ENCODE measurements at regions not wholly inside any gene's neighbourhood (a gene's known extent, or its start where the extent isn't known, plus 50 kb on each side); places are given as distances from the start of the nearest gene placed in this dataset.
"Not testable (repeated sequence)": the region's sequence is repeated elsewhere in the genome, so short reads cannot be mapped to it uniquely, and the experiment has no call there.

DNA sequence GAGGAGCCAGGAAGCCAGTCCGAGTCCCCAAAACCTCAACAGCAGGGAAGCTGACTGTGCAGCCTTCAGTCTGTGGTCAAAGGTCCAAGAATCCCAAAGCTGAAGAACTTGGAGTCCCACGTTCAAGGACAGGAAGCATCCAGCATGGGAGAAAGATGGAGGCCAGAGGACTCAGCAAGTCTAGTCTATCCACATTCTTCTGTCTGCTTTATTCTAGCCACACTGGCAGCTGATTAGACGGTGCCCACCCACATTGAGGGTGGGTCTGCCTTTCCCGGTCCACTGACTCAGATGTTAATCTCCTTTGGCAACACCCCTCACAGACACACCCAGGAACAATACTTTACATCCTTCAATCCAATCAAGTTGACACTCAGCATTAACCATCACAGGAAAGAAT is 456.5 kb upstream of the TMEM132C start:
- in situ Hi-C loops (cut with MboI; ENCODE audit: low sequenced_read_pairs); DNase-seq (ENCODE audit: low spot score in 2 of 2); H3K4me1 ChIP-seq; H3K36me3 ChIP-seq (replicated peaks); H3K9me3 ChIP-seq; H3K27me3 ChIP-seq (ENCODE audit: low read depth); H3K4me3 ChIP-seq: not testable (repeated sequence)

DNA sequence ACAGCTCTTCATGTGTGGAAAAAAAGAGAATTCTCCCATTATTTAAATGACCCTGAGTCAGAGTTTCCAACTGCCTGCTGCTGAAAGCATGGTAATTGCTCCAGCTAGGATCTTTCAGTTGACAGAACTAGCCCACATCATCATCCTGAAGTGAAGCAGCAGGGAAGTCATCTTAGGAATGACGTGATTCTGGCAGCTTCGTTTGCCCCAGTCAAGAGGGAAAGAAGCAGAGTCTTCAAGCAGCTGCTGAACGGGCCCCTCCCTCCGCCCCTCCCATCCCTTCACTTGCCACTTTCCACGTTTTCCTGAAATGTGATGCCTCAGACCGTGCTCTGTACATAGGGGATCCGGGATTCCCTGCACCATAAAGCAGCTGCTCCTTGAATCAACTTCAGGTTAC is 455.0 kb upstream of the TMEM132C start:
- Histone ChIP-seq H3K9me3 (no peaks in the 10 kb centered on the region), H3K4me1 (no peaks in the 10 kb centered on the region), H3K36me3 (replicated peaks) (no peaks in the 10 kb centered on the region), H3K4me3 (no peak overlapping the region), H3K27me3 (ENCODE audit: low read depth) (no peaks in the 10 kb centered on the region)
- DNase-seq (ENCODE audit: low spot score in 2 of 2): no peak
- in situ Hi-C loops (cut with MboI; ENCODE audit: low sequenced_read_pairs): no loop called here

DNA sequence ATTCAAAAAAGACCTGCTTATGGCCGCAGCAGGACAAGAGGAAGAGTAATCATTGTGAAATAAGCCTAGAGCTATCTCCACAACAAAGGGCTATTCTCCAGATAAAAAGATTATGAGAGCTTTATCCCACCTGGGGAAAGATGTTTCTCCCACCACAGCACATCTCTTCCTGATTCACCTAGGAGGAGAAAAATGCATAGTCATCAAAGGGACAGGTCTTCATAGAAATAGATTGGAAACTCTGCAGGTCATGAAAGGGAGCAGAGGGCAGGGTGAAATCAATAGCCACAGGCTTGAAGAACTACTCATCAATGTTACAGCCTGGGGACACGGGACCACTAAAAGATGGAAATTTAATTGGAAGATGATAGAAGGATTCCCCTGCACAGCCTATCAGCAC is 453.8 kb upstream of the TMEM132C start:
- no peak for DNase-seq (ENCODE audit: low spot score in 2 of 2)
- in situ Hi-C loops (cut with MboI; ENCODE audit: low sequenced_read_pairs): no loop called here

DNA sequence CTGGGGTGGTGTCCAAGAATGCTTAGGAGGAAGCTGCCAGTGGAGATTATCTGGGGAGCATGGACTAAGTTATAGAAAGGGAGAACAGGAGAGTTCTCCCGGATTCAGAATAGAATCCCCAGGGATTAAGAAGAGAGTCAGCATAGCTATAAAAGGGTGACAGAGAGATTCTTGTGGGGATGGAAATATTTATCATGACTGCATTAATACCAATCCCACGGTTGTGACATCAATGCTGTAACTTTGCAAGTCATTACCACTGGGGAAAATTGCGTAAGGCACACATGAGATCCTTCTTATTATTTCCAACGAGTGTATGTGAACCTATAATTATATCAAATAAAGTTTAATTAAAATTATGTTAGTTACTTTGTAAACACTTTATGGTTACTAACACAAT is 447.9 kb upstream of the TMEM132C start:
- Histone ChIP-seq H3K36me3 (replicated peaks) (no peaks in the 10 kb centered on the region), H3K4me1 (no peaks in the 10 kb centered on the region)

More for the DNA sequence above, 453.8 kb upstream of the TMEM132C start:
- Histone ChIP-seq H3K4me3 (no peak overlapping the region), H3K27me3 (ENCODE audit: low read depth) (no peaks in the 10 kb centered on the region), H3K36me3 (replicated peaks) (no peaks in the 10 kb centered on the region), H3K4me1 (no peaks in the 10 kb centered on the region), H3K9me3 (no peaks in the 10 kb centered on the region)

DNA sequence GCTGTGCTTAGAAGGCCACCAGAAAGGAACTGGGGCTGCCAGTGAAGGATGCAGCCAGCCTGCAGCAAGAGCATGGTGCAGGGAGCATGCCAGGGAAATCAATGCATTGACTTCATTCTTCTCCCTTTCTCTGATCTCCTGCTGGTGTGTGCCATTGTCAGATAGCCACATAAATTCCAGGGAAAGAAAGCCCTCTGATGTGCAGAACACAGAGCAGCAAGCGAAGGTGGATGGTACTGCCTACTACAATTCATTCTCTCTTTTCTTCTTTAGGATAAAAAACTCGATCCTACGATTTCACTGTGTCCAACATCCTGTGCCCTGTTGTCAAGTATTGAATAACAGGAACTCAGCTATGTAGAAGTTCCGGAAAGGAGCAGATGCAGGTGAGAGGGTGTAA is 446.7 kb upstream of the TMEM132C start:
- Histone ChIP-seq H3K4me1 (no peaks in the 10 kb centered on the region), H3K9me3 (no peaks in the 10 kb centered on the region), H3K4me3 (no peak overlapping the region), H3K36me3 (replicated peaks) (no peaks in the 10 kb centered on the region), H3K27me3 (ENCODE audit: low read depth) (no peaks in the 10 kb centered on the region)
- in situ Hi-C loops (cut with MboI; ENCODE audit: low sequenced_read_pairs): no loop called here
- DNase-seq (ENCODE audit: low spot score in 2 of 2): no peak

More for the DNA sequence above, 447.9 kb upstream of the TMEM132C start:
- DNase-seq (ENCODE audit: low spot score in 2 of 2): no peak
- Histone ChIP-seq H3K9me3 (no peaks in the 10 kb centered on the region), H3K4me3 (no peak overlapping the region), H3K27me3 (ENCODE audit: low read depth) (no peaks in the 10 kb centered on the region)
- in situ Hi-C loops (cut with MboI; ENCODE audit: low sequenced_read_pairs): no loop called here

DNA sequence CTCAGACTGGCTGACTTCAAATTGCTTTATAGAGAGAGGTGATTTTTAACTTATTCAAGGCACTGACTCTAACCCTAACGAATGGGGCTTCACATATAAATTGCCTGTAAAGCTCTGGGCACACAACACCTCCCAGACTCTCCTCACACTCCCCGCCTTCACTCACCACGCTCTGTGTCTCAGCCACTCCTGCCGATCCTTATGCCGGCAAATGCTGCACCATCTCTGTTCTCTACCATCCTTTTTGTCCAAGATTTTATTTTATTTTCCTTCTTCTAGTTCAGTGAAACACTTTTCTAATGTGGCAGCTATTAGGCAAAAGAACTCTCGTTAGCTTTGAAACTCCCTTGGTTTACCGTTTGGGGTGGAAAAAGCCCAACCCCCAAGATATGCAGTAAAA is 446.1 kb upstream of the TMEM132C start:
- Histone ChIP-seq H3K4me3 (no peak overlapping the region), H3K9me3 (no peaks in the 10 kb centered on the region), H3K27me3 (ENCODE audit: low read depth) (no peaks in the 10 kb centered on the region), H3K4me1 (no peaks in the 10 kb centered on the region), H3K36me3 (replicated peaks) (no peaks in the 10 kb centered on the region)
- no peak for DNase-seq (ENCODE audit: low spot score in 2 of 2)
- in situ Hi-C loops (cut with MboI; ENCODE audit: low sequenced_read_pairs): no loop called here

DNA sequence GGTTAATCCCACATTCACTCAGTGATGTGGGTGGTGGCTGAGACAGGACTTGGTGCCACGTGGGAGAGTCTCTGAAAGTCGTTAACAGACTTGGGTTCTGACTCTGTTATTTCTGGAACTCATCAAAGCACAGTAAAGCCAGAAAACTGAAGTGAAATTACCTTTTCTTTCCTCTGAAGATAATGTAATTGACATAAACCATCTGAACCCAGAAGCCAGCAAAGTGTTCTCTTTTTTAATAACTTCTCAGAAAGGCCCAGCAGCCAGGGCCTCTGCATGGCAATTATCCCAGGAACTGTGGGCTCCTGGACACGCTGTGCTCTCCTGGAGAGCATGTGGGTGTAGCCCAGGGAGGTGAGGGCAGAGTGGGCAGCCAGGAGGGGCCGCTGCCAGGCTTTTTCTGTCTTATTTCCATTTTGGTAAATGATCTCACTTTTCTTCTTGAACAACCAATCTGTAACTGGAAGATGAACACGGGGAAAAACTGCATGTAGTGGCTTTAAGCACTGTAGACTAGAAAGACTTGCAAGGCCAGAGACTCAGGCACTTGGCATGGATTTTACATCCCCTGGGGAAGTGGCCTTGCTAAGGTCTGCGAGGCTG is 444.1 kb upstream of the TMEM132C start:
- Histone ChIP-seq H3K4me3 (no peak overlapping the region), H3K36me3 (replicated peaks) (no peaks in the 10 kb centered on the region), H3K27me3 (ENCODE audit: low read depth) (no peaks in the 10 kb centered on the region), H3K4me1 (no peaks in the 10 kb centered on the region), H3K9me3 (no peaks in the 10 kb centered on the region)
- in situ Hi-C loops (cut with MboI; ENCODE audit: low sequenced_read_pairs): no loop called here
- no peak for DNase-seq (ENCODE audit: low spot score in 2 of 2)

DNA sequence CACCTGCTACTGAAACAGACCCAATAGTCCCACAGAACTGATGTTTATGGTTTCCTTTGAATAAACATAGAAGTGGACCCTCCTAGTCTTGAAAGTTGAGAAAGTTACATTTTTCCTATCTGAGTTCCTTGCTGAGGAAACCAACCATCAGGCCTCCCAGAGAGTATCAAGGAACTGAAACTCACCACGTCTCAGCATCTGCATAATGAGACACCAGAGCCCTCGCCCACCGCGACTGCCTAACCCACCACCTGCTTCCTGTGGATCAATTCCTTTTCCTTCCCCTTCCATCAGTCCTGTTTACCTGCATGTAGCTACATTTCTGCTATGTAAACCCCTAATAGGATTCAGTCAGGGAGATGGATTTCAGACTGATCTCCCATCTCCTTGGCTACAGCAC is 443.2 kb upstream of the TMEM132C start:
- DNase-seq (ENCODE audit: low spot score in 2 of 2): no peak
- Histone ChIP-seq H3K36me3 (replicated peaks) (no peaks in the 10 kb centered on the region), H3K27me3 (ENCODE audit: low read depth) (no peaks in the 10 kb centered on the region), H3K4me1 (no peaks in the 10 kb centered on the region), H3K4me3 (no peak overlapping the region), H3K9me3 (no peaks in the 10 kb centered on the region)
- in situ Hi-C loops (cut with MboI; ENCODE audit: low sequenced_read_pairs): no loop called here

DNA sequence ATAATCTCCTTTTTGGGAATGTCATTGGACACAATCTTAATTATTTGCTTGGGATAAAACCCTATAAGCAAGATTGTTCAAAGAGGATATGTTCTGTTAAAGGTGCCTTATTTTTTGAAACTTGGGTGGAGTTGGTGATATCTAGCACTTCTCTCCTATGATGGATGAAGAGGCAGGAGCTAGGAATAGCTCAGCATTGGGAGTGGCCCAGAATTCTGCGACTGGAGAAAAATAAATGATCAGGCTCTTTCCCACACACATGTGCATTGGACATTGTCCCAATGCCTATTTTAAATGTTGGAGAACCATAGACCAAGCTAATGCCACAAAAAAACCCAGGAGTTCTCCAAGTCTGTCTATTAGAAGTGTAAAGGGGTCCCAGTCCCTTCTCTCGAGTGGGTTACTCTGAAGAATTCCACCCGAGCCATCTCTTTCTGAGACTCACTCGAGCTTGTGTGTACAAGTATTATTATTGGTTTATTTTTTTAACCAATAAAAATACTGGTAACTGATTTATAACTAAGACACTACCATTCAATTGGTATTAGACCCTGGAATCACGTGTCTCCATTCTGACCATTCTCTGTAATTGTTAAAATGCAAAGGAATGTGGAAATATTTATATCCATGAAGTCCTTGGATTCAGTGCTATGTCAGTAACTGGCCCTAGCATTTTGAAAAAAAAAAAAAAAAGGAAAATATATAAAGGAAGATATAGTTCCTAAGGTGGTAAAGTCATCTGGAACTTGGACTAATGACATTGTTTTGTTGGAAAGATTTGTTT is 437.5 kb upstream of the TMEM132C start:
- in situ Hi-C loops (cut with MboI; ENCODE audit: low sequenced_read_pairs): no loop called here
- no peak overlapping the region for H3K4me3 ChIP-seq
- no peak for DNase-seq (ENCODE audit: low spot score in 2 of 2)
- no peaks in the 10 kb centered on the region for H3K9me3 ChIP-seq
- no peaks in the 10 kb centered on the region for H3K36me3 ChIP-seq (replicated peaks)
- no peaks in the 10 kb centered on the region for H3K27me3 ChIP-seq (ENCODE audit: low read depth)
- H3K4me1 ChIP-seq: no peaks in the 10 kb centered on the region

DNA sequence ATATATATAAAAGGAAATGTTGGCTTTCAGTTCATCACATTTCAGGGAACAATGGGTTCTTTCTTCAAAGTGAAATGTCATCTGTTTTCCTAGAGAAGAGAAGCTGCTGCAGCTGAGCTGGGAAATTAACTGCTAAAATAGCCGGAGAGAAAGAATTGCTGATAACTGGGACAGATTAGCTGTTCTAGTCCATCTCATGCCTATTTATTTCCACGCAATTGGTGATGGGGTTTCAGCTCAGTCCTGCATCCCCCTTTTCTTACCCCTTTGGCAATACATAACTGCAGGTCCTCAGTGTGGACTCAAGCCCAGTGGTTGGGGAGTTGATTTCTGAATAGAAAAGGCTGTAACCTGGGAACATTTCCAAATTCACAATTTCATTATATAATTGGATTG is 436.9 kb upstream of the TMEM132C start:
- Histone ChIP-seq H3K9me3 (no peaks in the 10 kb centered on the region), H3K4me3 (no peak overlapping the region), H3K4me1 (no peaks in the 10 kb centered on the region), H3K36me3 (replicated peaks) (no peaks in the 10 kb centered on the region), H3K27me3 (ENCODE audit: low read depth) (no peaks in the 10 kb centered on the region)
- DNase-seq (ENCODE audit: low spot score in 2 of 2): no peak
- in situ Hi-C loops (cut with MboI; ENCODE audit: low sequenced_read_pairs): no loop called here

DNA sequence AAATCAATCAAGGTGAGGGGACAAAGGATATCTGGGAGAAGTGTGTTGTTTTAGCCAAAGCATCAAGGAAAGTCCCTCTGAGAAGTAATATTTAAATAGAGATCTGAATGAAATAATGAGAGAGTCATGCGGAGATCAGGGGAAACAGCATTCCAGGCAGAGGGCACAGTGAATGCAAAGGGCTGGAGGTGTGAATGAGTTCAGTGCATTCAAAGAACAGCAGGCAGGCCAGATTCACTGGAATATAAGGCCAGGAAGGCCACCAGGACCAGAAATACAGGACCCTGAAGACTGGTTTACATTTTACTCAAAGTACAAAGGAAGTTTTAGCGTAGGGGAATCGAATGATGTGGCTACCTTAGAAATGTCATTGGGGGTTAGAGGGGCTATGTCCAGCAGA is 436.2 kb upstream of the TMEM132C start:
- Histone ChIP-seq H3K27me3 (ENCODE audit: low read depth) (no peaks in the 10 kb centered on the region), H3K36me3 (replicated peaks) (no peaks in the 10 kb centered on the region), H3K4me3 (no peak overlapping the region), H3K4me1 (no peaks in the 10 kb centered on the region), H3K9me3 (no peaks in the 10 kb centered on the region)
- in situ Hi-C loops (cut with MboI; ENCODE audit: low sequenced_read_pairs): no loop called here
- DNase-seq (ENCODE audit: low spot score in 2 of 2): no peak

DNA sequence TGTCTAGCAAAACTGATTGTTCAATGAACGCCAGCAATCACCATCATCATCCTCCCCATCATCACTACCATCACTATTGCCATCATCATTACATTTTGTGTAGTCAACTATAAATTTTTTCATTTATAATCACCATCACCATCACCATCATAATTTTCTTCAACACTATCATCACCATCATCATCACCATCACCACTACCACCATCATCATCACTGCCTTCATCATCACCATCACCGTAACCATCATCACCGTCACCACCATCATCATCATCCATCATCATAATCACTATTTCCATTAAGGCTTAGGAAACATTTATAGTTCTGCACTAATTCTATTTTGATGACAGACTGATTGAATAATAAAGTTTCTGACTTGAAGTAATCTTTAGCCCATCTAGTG is 434.8 kb upstream of the TMEM132C start:
- H3K9me3 ChIP-seq: no peaks in the 10 kb centered on the region; the same call in 1 of the 2 replicates

DNA sequence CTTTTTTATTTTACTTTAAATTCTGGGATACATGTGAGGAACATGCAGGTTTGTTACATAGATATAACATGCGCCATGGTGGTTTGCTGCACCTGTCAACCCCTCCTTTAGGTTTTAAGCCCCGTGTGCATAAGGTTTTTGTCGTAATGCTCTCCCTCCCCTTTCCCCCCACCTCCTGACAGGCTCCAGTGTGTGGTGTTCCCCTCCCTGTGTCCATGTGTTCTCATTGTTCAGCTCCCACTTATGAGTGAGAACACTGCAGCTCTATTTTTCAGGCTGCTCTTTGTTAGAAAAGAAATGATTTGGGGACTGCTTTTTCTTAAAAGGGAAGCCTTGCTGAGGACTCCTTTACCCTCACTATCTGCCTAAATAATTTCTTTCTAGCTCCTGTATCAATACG is 430.2 kb upstream of the TMEM132C start:
- DNase-seq (ENCODE audit: low spot score in 2 of 2); H3K36me3 ChIP-seq (replicated peaks); in situ Hi-C loops (cut with MboI; ENCODE audit: low sequenced_read_pairs); H3K9me3 ChIP-seq; H3K4me3 ChIP-seq; H3K27me3 ChIP-seq (ENCODE audit: low read depth); H3K4me1 ChIP-seq: not testable (repeated sequence)

More for the DNA sequence above, 434.8 kb upstream of the TMEM132C start:
- in situ Hi-C loops (cut with MboI; ENCODE audit: low sequenced_read_pairs): no loop called here
- no peaks in the 10 kb centered on the region for H3K4me1 ChIP-seq
- no peaks in the 10 kb centered on the region for H3K36me3 ChIP-seq (replicated peaks)
- H3K27me3 ChIP-seq (ENCODE audit: low read depth): no peaks in the 10 kb centered on the region
- no peak overlapping the region for H3K4me3 ChIP-seq
- DNase-seq (ENCODE audit: low spot score in 2 of 2): no peak

DNA sequence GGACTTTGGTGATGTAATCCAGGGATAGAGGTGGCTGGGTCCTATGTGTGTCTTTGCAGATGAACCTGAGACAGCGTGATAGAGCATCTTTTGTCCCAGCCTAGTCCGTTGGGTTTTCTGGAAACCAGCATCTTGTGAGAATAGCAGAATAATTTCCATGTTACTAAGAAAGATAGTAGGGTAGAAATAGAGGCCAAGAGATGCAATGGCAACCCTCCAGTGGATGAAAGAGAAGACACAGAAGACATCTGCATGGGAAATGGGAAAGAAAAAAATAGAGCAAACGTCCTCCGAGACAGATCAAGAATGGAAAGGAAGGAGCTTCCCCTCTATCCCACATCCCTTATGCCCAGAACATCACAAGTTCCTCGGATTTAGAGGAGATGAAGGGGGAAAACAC is 409.3 kb upstream of the TMEM132C start:
- H3K9me3 ChIP-seq: no peaks in the 10 kb centered on the region; the same call in 1 of the 2 replicates
- H3K4me3 ChIP-seq: no peak overlapping the region
- in situ Hi-C loops (cut with MboI; ENCODE audit: low sequenced_read_pairs): no loop called here
- no peaks in the 10 kb centered on the region for H3K4me1 ChIP-seq
- no peaks in the 10 kb centered on the region for H3K27me3 ChIP-seq (ENCODE audit: low read depth)
- H3K36me3 ChIP-seq (replicated peaks): no peaks in the 10 kb centered on the region
- DNase-seq (ENCODE audit: low spot score in 2 of 2): no peak

Data from HAP-1 (cell line).